HEK293T (cell line): ENCODE measurements at regions not wholly inside any gene's neighbourhood (a gene's known extent, or its start where the extent isn't known, plus 50 kb on each side); places are given as distances from the start of the nearest gene placed in this dataset.
"Not testable (repeated sequence)": the region's sequence is repeated elsewhere in the genome, so short reads cannot be mapped to it uniquely, and the experiment has no call there.

Experiments
- ARNT ChIP-seq: fragments of 450-650 bp; IDR thresholded peaks from 2 replicates; pipeline ENCODE4 v1.6.1; 2017; ENCODE audit warnings: mild to moderate bottlenecking
- BHLHE40 ChIP-seq: fragments of 450-650 bp; IDR thresholded peaks from 2 replicates; pipeline ENCODE4 v1.6.1; 2016; ENCODE audit warnings: mild to moderate bottlenecking, moderate library complexity, borderline replicate concordance
- ELF4 ChIP-seq: fragments of 450-650 bp; IDR thresholded peaks from 2 replicates; pipeline ENCODE4 v1.6.1; 2017; ENCODE audit warnings: antibody characterized with exemption
- FOXA1 ChIP-seq: fragments of 450-650 bp; IDR thresholded peaks from 2 replicates; pipeline ENCODE4 v1.6.1; 2016; ENCODE audit warnings: mild to moderate bottlenecking
- FOXK2 ChIP-seq: fragments of 450-650 bp; IDR thresholded peaks from 2 replicates; pipeline ENCODE4 v1.6.1; 2016; ENCODE audit warnings: mild to moderate bottlenecking
- FOXM1 ChIP-seq: fragments of 450-650 bp; IDR thresholded peaks from 2 replicates; pipeline ENCODE4 v1.6.1; 2017; ENCODE audit warnings: mild to moderate bottlenecking, borderline replicate concordance
- LEF1 ChIP-seq: fragments of 450-650 bp; IDR thresholded peaks from 2 replicates; pipeline ENCODE4 v1.6.1; 2017; ENCODE audit warnings: mild to moderate bottlenecking, borderline replicate concordance
- PKNOX1 ChIP-seq: fragments of 450-650 bp; IDR thresholded peaks from 2 replicates; pipeline ENCODE4 v1.6.1; 2016
- SP1 ChIP-seq: fragments of 450-650 bp; IDR thresholded peaks from 2 replicates; pipeline ENCODE4 v1.6.1; 2017
- SUZ12 ChIP-seq: fragments of 450-650 bp; IDR thresholded peaks from 2 replicates; pipeline ENCODE4 v1.6.1; 2016; ENCODE audit warnings: mild to moderate bottlenecking
- TARDBP ChIP-seq: fragments of 450-650 bp; IDR thresholded peaks from 2 replicates; pipeline ENCODE4 v1.6.1; 2016
- ZNF384 ChIP-seq: fragments of 450-650 bp; IDR thresholded peaks from 2 replicates; pipeline ENCODE4 v1.6.1; 2016

GRCh38 chr6:60950221-60950923 lies 1335.7 kb downstream of the KHDRBS2 start:
- TF ChIP-seq FOXK2, SP1, ELF4, SUZ12, TARDBP, LEF1, PKNOX1, BHLHE40, ARNT, FOXA1, FOXM1, ZNF384: not testable (repeated sequence)
